SK-N-SH treated with all-trans-retinoic acid at 6 μM for 48 hours (cell line): ENCODE measurements at regions not wholly inside any gene's neighbourhood (a gene's known extent, or its start where the extent isn't known, plus 50 kb on each side); places are given as distances from the start of the nearest gene placed in this dataset.

Source experiments
- ISL1 ChIP-seq: fragments of 250-450 bp; sonication (Bioruptor Pico); IDR thresholded peaks from 2 replicates; pipeline ENCODE4 v2.1.2; 2022; ENCODE audit warnings: mild to moderate bottlenecking, moderate library complexity
- RARB ChIP-seq: fragments of 250-450 bp; sonication (Bioruptor Pico); IDR thresholded peaks from 2 replicates; pipeline ENCODE4 v1.8.0; 2021; ENCODE audit warnings: mild to moderate bottlenecking, moderate library complexity
- ZC3H10 ChIP-seq: fragments of 250-450 bp; sonication (Bioruptor Pico); IDR thresholded peaks from 2 replicates; pipeline ENCODE4 v1.5.1; 2021; ENCODE audit warnings: mild to moderate bottlenecking, moderate library complexity
- ZNF8 ChIP-seq: fragments of 450-650 bp; formaldehyde crosslinking; IDR thresholded peaks from 2 replicates; pipeline ENCODE4 v1.5.0; 2020; ENCODE audit warnings: mild to moderate bottlenecking, moderate library complexity

DNA sequence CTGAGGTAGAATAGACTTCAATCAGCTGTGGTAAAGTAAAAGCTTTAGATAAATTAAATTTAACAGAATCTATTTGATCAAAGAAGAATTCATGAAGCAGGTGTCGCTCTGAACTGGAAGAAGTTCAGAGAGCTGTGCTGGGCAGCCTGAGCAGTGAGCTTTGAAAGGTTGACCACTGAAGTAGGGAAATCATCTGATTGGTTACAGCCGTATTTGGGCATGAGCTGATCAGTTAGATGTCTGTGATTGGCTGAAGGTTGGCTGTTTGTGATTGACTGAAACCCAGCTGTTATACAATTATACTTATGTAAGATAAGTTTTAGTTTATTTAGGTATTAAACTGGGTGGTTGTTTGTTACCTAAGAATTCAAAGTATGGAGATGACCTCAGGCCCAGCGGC, 1174.6 kb downstream of the CDH9 start:
- TF ChIP-seq RARB (CRISPR knock-in tag), result no peak
- no peak for TF ChIP-seq ISL1 (CRISPR knock-in tag)
- TF ChIP-seq ZNF8, result no peak
- TF ChIP-seq ZC3H10 (CRISPR knock-in tag), result no peak
